ENCODE measurements at regions not wholly inside any gene's neighbourhood (a gene's known extent, or its start where the extent isn't known, plus 50 kb on each side); places are given as distances from the start of the nearest gene placed in this dataset.
"Not testable (repeated sequence)": the region's sequence is repeated elsewhere in the genome, so short reads cannot be mapped to it uniquely, and the experiment has no call there.

GRCh38 chr13:53112522-53112921 lies 83.9 kb downstream of the OLFM4 start:
- DNase-seq (ENCODE audit: extremely low spot score, unreplicated experiment) = no peak
- H3K27me3 Mint-ChIP-seq = peaks cover 41% of the 10 kb centered on the region
- H3K36me3 Mint-ChIP-seq = no peaks in the 10 kb centered on the region
- no peak overlapping the region for H3K4me3 Mint-ChIP-seq
- TF ChIP-seq CTCF (conservative IDR thresholded peaks at IDR 0.05) = no peak
- peaks cover 4% of the 10 kb centered on the region for H3K9me3 Mint-ChIP-seq
- no peak overlapping the region for H3K27ac Mint-ChIP-seq
- H3K4me1 Mint-ChIP-seq (ENCODE audit: unreplicated experiment) = peaks cover 11% of the 10 kb centered on the region

GRCh38 chr13:53117048-53117447 lies 88.4 kb downstream of the OLFM4 start:
- not testable (repeated sequence) for H3K27ac Mint-ChIP-seq; H3K36me3 Mint-ChIP-seq; H3K9me3 Mint-ChIP-seq; DNase-seq (ENCODE audit: extremely low spot score, unreplicated experiment); H3K4me3 Mint-ChIP-seq; H3K4me1 Mint-ChIP-seq (ENCODE audit: unreplicated experiment)
- peaks cover 18% of the 10 kb centered on the region for H3K27me3 Mint-ChIP-seq

GRCh38 chr13:53121131-53121773 lies 92.6 kb downstream of the OLFM4 start:
- no peaks in the 10 kb centered on the region for H3K36me3 Mint-ChIP-seq
- H3K9me3 Mint-ChIP-seq = peaks cover 8% of the 10 kb centered on the region
- peaks cover 4% of the 10 kb centered on the region for H3K4me1 Mint-ChIP-seq (ENCODE audit: unreplicated experiment)
- no peak overlapping the region for H3K27ac Mint-ChIP-seq
- H3K4me3 Mint-ChIP-seq = no peak overlapping the region
- no peak for DNase-seq (ENCODE audit: extremely low spot score, unreplicated experiment)
- peaks cover 29% of the 10 kb centered on the region for H3K27me3 Mint-ChIP-seq
- no peak for TF ChIP-seq CTCF (conservative IDR thresholded peaks at IDR 0.05)

GRCh38 chr13:53121919-53122318 lies 93.3 kb downstream of the OLFM4 start:
- Mint-ChIP-seq H3K27me3 (peaks cover 32% of the 10 kb centered on the region), H3K4me3 (no peak overlapping the region), H3K4me1 (ENCODE audit: unreplicated experiment) (peaks cover 4% of the 10 kb centered on the region), H3K36me3 (no peaks in the 10 kb centered on the region), H3K9me3 (peaks cover 4% of the 10 kb centered on the region), H3K27ac (no peak overlapping the region)
- DNase-seq (ENCODE audit: extremely low spot score, unreplicated experiment) = no peak
- TF ChIP-seq CTCF (conservative IDR thresholded peaks at IDR 0.05) = no peak

- DNase-seq (ENCODE audit: extremely low spot score, unreplicated experiment) = no peak
- Mint-ChIP-seq H3K9me3 (no peaks in the 10 kb centered on the region), H3K36me3 (no peaks in the 10 kb centered on the region), H3K27ac (no peak overlapping the region), H3K4me3 (no peak overlapping the region), H3K4me1 (ENCODE audit: unreplicated experiment) (peaks cover 12% of the 10 kb centered on the region), H3K27me3 (peaks cover 46% of the 10 kb centered on the region)
- TF ChIP-seq CTCF (conservative IDR thresholded peaks at IDR 0.05) = no peak
Measured at GRCh38 chr13:53123536-53123935, 94.9 kb downstream of the OLFM4 start.

GRCh38 chr13:53124623-53125022 lies 96.0 kb downstream of the OLFM4 start:
- DNase-seq (ENCODE audit: extremely low spot score, unreplicated experiment) = no peak
- no peaks in the 10 kb centered on the region for H3K36me3 Mint-ChIP-seq
- no peak overlapping the region for H3K27ac Mint-ChIP-seq
- H3K4me1 Mint-ChIP-seq (ENCODE audit: unreplicated experiment) = peaks cover 12% of the 10 kb centered on the region
- no peak for TF ChIP-seq CTCF (conservative IDR thresholded peaks at IDR 0.05)
- peaks cover 55% of the 10 kb centered on the region for H3K27me3 Mint-ChIP-seq
- no peaks in the 10 kb centered on the region for H3K9me3 Mint-ChIP-seq
- H3K4me3 Mint-ChIP-seq = no peak overlapping the region
